Neuronal stem cell (in vitro differentiated cells): ENCODE measurements at regions not wholly inside any gene's neighbourhood (a gene's known extent, or its start where the extent isn't known, plus 50 kb on each side); places are given as distances from the start of the nearest gene placed in this dataset.

ENCODE experiments used
- DNase-seq: peaks from one replicate; pipeline ENCODE4 v3.0.0-alpha.2; 2013; ENCODE audit warnings: low spot score
- H2AFZ ChIP-seq: one replicate; pipeline ENCODE4 v1.6.1; 2013; ENCODE audit warnings: mild to moderate bottlenecking, low read length, inconsistent platforms
- H2AK5ac ChIP-seq: 2 replicates; pipeline ENCODE4 v1.6.1; 2013; ENCODE audit warnings: low read depth, mild to moderate bottlenecking, inconsistent platforms, low read length, moderate library complexity, mixed read lengths
- H2BK120ac ChIP-seq: 2 replicates; pipeline ENCODE4 v1.6.1; 2013; ENCODE audit warnings: low read depth, mild to moderate bottlenecking, inconsistent platforms, low read length, moderate library complexity, mixed read lengths
- H2BK12ac ChIP-seq: one replicate; pipeline ENCODE4 v1.6.1; 2013; ENCODE audit warnings: low read length, inconsistent platforms
- H2BK15ac ChIP-seq: 2 replicates; pipeline ENCODE4 v1.6.1; 2013; ENCODE audit warnings: mild to moderate bottlenecking, low read length, inconsistent platforms, mixed read lengths
- H2BK5ac ChIP-seq: one replicate; pipeline ENCODE4 v1.6.1; 2013; ENCODE audit warnings: inconsistent platforms, mild to moderate bottlenecking, low read length, moderate library complexity
- H3K14ac ChIP-seq: one replicate; pipeline ENCODE4 v1.6.1; 2013; ENCODE audit warnings: low read length, inconsistent platforms
- H3K18ac ChIP-seq: 2 replicates; pipeline ENCODE4 v1.6.1; 2013; ENCODE audit warnings: low read length, inconsistent platforms
- H3K23ac ChIP-seq: 2 replicates; pipeline ENCODE4 v1.6.1; 2013; ENCODE audit warnings: low read depth, mild to moderate bottlenecking, mixed read lengths, low read length, inconsistent platforms; ENCODE audit not compliant: poor library complexity
- H3K27ac ChIP-seq: replicated peaks from 3 replicates; pipeline ENCODE4 v1.5.1; 2013; ENCODE audit warnings: low read length, inconsistent platforms
- H3K27me3 ChIP-seq, 3 experiments: 2 replicates each; pipeline ENCODE4 v1.6.1; 2013; ENCODE audit warnings: low read length in 3 of 3, mild to moderate bottlenecking in 2 of 3, inconsistent platforms in 1 of 3, low read depth in 1 of 3, mixed read lengths in 1 of 3, moderate library complexity in 1 of 3; ENCODE audit not compliant: control insufficient read depth in 3 of 3, insufficient read depth in 3 of 3
- H3K36me3 ChIP-seq, 2 donors: replicated peaks in 1 of 2; 2 replicates each; pipeline ENCODE4 v1.6.1; 2013; ENCODE audit warnings: low read length in 2 of 2; ENCODE audit not compliant: control insufficient read depth in 2 of 2, insufficient read depth in 2 of 2
- H3K4ac ChIP-seq: 2 replicates; pipeline ENCODE4 v1.6.1; 2013; ENCODE audit warnings: inconsistent platforms, mild to moderate bottlenecking, low read length, moderate library complexity
- H3K4me1 ChIP-seq, 2 donors: 1 replicate in 1 of 2; 2 replicates in 1 of 2; pipeline ENCODE4 v1.6.1; 2013; ENCODE audit warnings: low read length in 2 of 2, low read depth in 1 of 2; ENCODE audit not compliant: control insufficient read depth in 2 of 2, insufficient read depth in 1 of 2
- H3K4me2 ChIP-seq: one replicate; pipeline ENCODE4 v1.6.1; 2013; ENCODE audit warnings: mild to moderate bottlenecking, low read length, inconsistent platforms; ENCODE audit not compliant: insufficient read depth, poor library complexity, severe bottlenecking
- H3K4me3 ChIP-seq, 2 donors: 2 replicates each; pipeline ENCODE4 v1.5.1; 2013; ENCODE audit warnings: low read length in 2 of 2, mild to moderate bottlenecking in 2 of 2, inconsistent platforms in 1 of 2, moderate library complexity in 1 of 2
- H3K79me1 ChIP-seq: one replicate; pipeline ENCODE4 v1.6.1; 2013; ENCODE audit warnings: low read depth, mild to moderate bottlenecking, inconsistent platforms, low read length, moderate library complexity
- H3K9ac ChIP-seq: one replicate; pipeline ENCODE4 v1.6.1; 2013; ENCODE audit warnings: mild to moderate bottlenecking, low read depth, low read length, inconsistent platforms; ENCODE audit not compliant: poor library complexity
- H3K9me3 ChIP-seq, 2 donors: replicated peaks in 1 of 2; 2 replicates each; pipeline versions ENCODE3 to v1.6.1; 2013; ENCODE audit warnings: low read length in 2 of 2, mild to moderate bottlenecking in 2 of 2, inconsistent platforms in 1 of 2, low read depth in 1 of 2, mixed read lengths in 1 of 2, moderate library complexity in 1 of 2; ENCODE audit not compliant: control insufficient read depth in 2 of 2, insufficient read depth in 1 of 2
- H4K8ac ChIP-seq: one replicate; pipeline ENCODE4 v1.6.1; 2013; ENCODE audit warnings: low read depth, mild to moderate bottlenecking, inconsistent platforms, low read length, moderate library complexity
- H4K91ac ChIP-seq: one replicate; pipeline ENCODE4 v1.6.1; 2013; ENCODE audit warnings: low read length, low read depth, mild to moderate bottlenecking, inconsistent platforms; ENCODE audit not compliant: poor library complexity
- WGBS, 2 donors: extraction: QIAGEN DNeasy Blood & Tissue Kit; methylation state at CpG; one replicate each; pipeline ENCODE4 v1.1.7; 2013; ENCODE audit warnings: missing lambda C conversion rate in 2 of 2, mixed read lengths in 1 of 2; ENCODE audit not compliant: insufficient read length in 2 of 2, insufficient replicate concordance in 1 of 2; ENCODE audit errors: extremely low coverage in 2 of 2; 5-methylcytosine and 5-hydroxymethylcytosine counted together

DNA sequence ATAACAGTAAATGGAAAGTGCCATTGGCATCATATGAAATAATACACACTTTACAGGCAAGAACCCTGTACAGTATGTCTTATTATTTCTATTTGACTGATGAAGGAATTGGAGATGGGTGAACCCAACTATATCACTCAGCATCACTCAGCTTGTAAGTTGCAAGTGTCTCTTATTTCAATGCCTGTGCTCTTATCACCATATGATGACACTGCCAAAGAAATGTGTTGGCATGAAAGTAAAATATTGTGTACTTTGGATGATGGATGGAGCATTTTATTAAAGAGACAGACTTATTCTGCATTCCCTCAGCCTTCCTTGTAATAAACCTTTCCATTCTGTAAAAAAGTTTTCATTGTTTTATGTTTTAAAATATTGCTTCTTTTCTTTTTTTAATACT is 927.5 kb upstream of the VRK2 start:
- no peaks in the 10 kb centered on the region for H3K27me3 ChIP-seq
- H3K27ac ChIP-seq: no peak overlapping the region
- no peak overlapping the region for H2BK12ac ChIP-seq
- H3K9ac ChIP-seq: no peak overlapping the region
- no peaks in the 10 kb centered on the region for H3K9me3 ChIP-seq
- H2AK5ac ChIP-seq: no peak overlapping the region
- H3K4ac ChIP-seq: no peak overlapping the region
- H3K79me1 ChIP-seq: no peaks in the 10 kb centered on the region
- no peak overlapping the region for H3K4me2 ChIP-seq
- no peak overlapping the region for H4K91ac ChIP-seq
- no peak overlapping the region for H2BK15ac ChIP-seq
- H4K8ac ChIP-seq: no peak overlapping the region
- H3K18ac ChIP-seq: no peak overlapping the region
- H3K36me3 ChIP-seq: no peaks in the 10 kb centered on the region
- no peak overlapping the region for H2BK5ac ChIP-seq
- H2AFZ ChIP-seq: no peak overlapping the region
- no peak overlapping the region for H3K14ac ChIP-seq
- no peak overlapping the region for H3K23ac ChIP-seq
- H3K4me1 ChIP-seq: no peaks in the 10 kb centered on the region
- DNase-seq: no peak
- no peak overlapping the region for H3K4me3 ChIP-seq
- H2BK120ac ChIP-seq: no peak overlapping the region

DNA sequence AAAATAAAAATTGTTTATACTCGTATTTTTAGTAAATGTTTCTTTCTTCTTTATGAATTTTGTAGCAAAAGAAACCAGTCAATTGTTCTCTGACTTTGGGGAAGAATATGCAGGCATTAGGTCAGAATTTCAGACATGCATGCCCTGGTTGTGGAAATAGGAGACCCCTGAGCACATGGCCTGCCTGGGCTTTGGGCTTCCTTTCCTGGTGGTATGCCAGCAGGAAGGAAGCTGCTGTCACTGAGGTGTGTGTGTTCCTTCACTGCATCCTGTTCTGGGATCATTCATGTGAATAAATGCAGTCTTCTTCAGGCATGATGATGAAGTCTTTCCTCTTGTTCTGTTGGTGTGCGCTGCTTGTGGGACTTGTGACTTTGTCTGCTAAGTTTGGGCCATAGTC is 920.2 kb upstream of the VRK2 start:
- Histone ChIP-seq H4K8ac (no peak overlapping the region), H3K27ac (no peak overlapping the region), H3K23ac (no peak overlapping the region), H4K91ac (no peak overlapping the region), H3K14ac (no peak overlapping the region), H3K9me3 (no peaks in the 10 kb centered on the region), H3K18ac (no peak overlapping the region), H2BK12ac (no peak overlapping the region), H2BK15ac (no peak overlapping the region), H3K36me3 (no peaks in the 10 kb centered on the region), H3K9ac (no peak overlapping the region), H2BK120ac (no peak overlapping the region), H3K79me1 (no peaks in the 10 kb centered on the region), H2BK5ac (no peak overlapping the region), H3K4me3 (peak overlapping the region in 1 of 2 donors; percentile 14), H3K4me1 (no peaks in the 10 kb centered on the region), H3K27me3 (no peaks in the 10 kb centered on the region), H3K4ac (no peak overlapping the region), H2AFZ (no peak overlapping the region), H2AK5ac (no peak overlapping the region), H3K4me2 (no peak overlapping the region)
- no CpG with 5 or more reads among the region's 2 CpGs for WGBS, 2 donors
- no peak for DNase-seq

DNA sequence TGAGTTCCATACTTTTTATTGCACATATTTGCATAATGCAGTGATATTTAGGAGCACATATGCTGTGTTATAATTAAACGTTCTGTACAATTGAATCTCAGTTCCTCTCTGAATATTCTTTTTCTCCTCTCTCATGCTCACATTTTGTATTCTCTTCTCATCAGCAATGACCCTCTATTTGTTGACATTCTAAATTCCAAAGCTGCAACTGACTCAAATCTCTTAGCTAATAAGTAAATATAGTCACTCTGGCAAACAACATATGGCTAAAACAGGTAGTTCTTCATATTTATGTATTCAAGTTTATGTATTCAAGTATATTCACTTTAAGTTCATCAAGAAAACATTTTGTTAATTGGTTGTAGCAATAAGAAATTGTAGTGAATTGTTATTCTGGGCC is 907.4 kb upstream of the VRK2 start:
- Histone ChIP-seq H3K27me3 (no peaks in the 10 kb centered on the region), H3K4me3 (no peak overlapping the region), H3K79me1 (no peaks in the 10 kb centered on the region), H3K9ac (no peak overlapping the region), H3K36me3 (no peaks in the 10 kb centered on the region), H3K4me1 (no peaks in the 10 kb centered on the region), H2BK5ac (no peak overlapping the region), H2AFZ (no peak overlapping the region), H2BK120ac (no peak overlapping the region), H3K27ac (no peak overlapping the region), H2AK5ac (no peak overlapping the region), H3K23ac (no peak overlapping the region), H3K14ac (no peak overlapping the region), H4K91ac (no peak overlapping the region), H3K4me2 (no peak overlapping the region), H2BK12ac (no peak overlapping the region), H3K9me3 (no peaks in the 10 kb centered on the region), H3K18ac (no peak overlapping the region), H4K8ac (no peak overlapping the region), H3K4ac (no peak overlapping the region), H2BK15ac (no peak overlapping the region)
- WGBS, 2 donors: no CpG with 5 or more reads among the region's 1 CpG
- DNase-seq: no peak

DNA sequence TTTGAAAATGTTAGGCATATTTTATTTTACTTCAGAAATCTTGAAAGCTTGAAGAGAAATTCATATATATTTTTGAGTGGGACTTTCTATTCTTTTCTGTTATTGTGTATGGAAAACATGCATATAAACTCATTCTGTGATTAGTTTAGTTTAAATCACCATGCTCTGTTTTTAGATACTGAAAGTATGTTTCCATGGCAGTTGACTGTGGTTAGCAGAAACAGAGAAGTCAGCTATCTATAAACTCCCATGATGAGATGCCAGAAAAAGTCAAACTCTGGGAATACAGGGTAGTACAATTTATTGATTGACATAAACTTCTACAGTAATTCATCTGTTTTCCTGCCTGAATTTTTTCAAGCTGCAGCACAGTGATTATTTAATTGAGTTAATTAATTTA is 905.3 kb upstream of the VRK2 start:
- H3K4me1 ChIP-seq: no peaks in the 10 kb centered on the region
- H3K27ac ChIP-seq: no peak overlapping the region
- no peaks in the 10 kb centered on the region for H3K9me3 ChIP-seq
- no peaks in the 10 kb centered on the region for H3K27me3 ChIP-seq
- no peak overlapping the region for H4K8ac ChIP-seq
- no peak overlapping the region for H3K4me2 ChIP-seq
- H3K23ac ChIP-seq: no peak overlapping the region
- no peak overlapping the region for H2BK5ac ChIP-seq
- H2AFZ ChIP-seq: no peak overlapping the region
- no peak overlapping the region for H4K91ac ChIP-seq
- H2BK120ac ChIP-seq: no peak overlapping the region
- no peaks in the 10 kb centered on the region for H3K36me3 ChIP-seq
- peaks cover 2% of the 10 kb centered on the region for H3K79me1 ChIP-seq
- H3K4ac ChIP-seq: no peak overlapping the region
- H2AK5ac ChIP-seq: no peak overlapping the region
- H2BK12ac ChIP-seq: no peak overlapping the region
- no peak overlapping the region for H3K4me3 ChIP-seq
- H3K18ac ChIP-seq: no peak overlapping the region
- no peak for DNase-seq
- H3K14ac ChIP-seq: no peak overlapping the region
- no peak overlapping the region for H2BK15ac ChIP-seq
- H3K9ac ChIP-seq: no peak overlapping the region
